ENCODE measurements at regions not wholly inside any gene's neighbourhood (a gene's known extent, or its start where the extent isn't known, plus 50 kb on each side); places are given as distances from the start of the nearest gene placed in this dataset.

GRCh38 chr6:21992178-21992967, 304.5 kb downstream of the PRL start:
- DNase-seq = no peak

DNA sequence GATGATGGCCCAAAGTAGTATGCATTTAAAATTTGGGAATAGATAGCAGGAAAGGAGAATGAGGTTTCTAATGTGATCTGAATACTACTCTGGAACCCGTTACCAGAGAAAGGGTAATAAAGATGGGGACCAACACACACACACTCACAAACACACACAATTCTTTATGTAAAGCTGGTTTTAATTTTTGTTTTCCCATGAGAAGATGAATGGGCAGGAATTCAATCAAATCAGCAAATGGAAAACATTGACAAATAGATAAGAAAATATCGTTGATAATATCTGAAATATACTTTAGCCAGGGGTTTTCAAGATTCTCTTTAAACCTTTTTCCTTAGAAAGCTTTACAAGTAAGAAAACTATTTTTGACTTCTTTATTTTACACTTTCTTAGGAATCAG, 303.0 kb downstream of the PRL start:
- no peak for DNase-seq

DNA sequence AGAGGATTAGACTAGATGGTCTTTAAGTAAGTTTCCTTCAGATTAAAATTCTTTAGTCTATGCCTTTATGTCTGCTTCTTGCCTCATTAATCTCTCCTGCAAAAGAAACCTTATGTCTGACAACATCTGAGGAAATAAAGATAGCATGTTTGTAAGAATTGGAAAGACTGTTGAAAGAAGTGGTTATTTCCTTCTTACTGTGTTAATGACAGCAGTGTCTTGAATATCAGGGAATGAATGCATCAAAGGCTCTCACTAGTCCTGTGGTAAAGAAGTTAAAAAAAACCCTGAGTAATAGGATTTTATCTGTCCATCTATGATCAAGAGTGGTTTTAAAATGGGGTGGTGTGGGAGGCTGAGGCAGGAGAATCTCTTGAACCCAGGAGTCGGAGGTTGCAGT, 302.0 kb downstream of the PRL start:
- no peak for DNase-seq

DNA sequence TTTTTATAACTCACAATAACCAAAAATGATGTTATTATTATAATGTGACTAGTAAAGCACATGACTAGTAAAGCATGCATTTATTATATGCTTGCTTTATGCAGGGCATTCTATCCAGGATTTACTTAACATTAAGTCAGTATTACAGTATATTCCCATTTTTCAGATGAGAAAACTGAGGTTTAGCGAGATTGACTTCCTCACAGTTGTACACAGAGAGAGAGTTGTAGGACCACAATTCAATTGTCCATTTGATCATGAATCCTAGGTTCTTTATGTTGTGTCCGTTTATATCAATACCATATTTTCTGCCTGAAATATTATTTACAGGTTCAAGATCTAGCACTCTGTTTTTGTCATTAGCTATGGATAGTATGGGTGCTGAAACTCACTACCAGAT, 301.5 kb downstream of the PRL start:
- no peak for DNase-seq

DNA sequence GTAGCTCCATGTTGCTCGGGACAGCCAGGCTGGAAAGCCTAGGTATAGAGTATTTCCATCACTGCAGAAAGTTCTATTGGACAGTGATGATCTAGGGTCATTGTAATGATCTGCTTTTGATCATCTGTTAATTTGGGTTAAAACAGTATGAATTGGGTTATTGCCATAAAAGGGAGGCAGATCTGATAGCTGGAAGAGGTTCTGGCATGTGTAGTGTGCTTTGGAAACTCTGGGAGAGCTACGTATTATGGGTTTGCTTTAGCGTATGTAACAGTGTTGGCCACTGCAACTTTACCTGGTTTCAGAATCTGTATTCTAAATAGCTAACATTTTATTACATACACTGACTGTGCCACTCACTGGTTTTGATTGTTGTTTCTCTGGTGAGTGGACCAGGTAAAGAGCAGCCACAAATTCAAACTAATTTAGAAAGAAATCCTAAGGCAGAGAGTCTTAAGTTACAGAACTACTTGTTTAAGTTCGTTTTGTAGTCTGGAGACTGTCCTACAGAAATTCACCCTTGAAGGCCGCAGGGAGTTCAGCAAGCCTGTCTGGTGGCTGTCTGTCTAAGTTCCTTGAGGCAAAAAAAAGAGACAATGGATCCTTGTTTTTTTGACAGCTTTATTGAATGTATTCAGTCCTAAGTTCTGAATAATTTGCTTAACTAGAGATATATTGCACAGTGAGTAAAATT, 300.3 kb downstream of the PRL start:
- DNase-seq = no peak

GRCh38 chr6:21997119-21998037, 299.5 kb downstream of the PRL start:
- DNase-seq = no peak

DNA sequence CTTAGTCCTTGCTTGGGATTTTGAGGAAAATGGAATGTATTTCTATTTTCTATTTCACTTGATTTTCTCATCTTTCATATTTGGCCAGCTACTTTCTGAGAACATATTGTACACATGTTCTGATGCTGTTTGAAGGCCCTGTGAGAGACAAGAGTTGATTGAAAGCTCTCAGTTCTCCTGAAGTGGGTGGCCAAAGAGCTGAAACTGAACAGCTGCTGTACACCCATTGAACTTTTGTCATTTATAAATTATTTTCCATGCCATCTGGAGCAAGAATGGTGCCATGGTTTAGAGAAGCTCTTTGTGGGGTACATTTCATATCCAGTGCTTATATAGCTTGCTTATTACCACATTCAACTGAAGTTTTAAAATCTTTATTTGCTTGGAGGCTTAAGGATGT, 298.3 kb downstream of the PRL start:
- DNase-seq = no peak

DNA sequence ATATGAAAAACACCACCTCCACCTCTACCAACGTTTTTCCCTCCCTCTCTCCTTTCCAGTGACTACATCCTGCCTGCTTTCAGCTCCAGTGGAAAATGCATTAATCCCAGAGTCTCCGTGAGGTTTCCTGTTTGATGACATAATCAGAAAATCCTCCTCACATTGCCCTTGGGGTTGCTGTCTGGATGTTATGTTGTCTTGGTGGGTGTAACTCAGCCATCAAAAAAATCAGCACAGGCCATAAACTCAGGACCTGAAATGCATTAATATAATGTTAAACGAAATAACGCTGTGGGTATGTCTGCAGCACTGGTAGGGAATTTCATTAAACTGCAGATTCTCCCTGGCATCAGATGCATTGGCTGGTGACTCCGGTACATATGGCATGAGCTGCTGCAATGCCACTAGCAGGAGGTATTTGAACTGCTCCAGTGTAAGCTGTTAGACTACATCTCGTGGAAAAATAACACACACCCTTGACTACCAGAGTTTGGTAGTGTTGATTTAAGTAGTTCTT, 297.8 kb downstream of the PRL start:
- DNase-seq = no peak

DNA sequence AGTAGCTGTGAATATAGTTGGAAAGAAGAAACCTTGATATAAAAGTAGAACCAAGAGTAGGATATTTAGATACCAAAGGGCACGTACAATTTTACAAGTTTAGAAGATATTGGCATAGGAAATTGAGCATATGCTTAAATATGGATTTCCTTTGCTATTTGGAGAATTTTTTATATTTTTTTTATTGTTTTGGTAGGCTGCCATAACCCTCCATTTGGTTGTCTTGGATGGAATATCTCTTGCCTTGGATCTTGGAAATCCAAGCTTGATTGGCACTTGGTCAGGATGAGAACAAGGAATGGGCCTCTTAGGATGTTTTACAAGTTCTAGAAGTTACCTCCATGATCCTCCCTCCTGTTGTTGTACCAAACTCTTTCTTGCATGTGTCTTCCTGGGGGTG, 297.1 kb downstream of the PRL start:
- no peak for DNase-seq

- no peak for DNase-seq
Observed at GRCh38 chr6:22001396-22002027, 295.3 kb downstream of the PRL start.

DNA sequence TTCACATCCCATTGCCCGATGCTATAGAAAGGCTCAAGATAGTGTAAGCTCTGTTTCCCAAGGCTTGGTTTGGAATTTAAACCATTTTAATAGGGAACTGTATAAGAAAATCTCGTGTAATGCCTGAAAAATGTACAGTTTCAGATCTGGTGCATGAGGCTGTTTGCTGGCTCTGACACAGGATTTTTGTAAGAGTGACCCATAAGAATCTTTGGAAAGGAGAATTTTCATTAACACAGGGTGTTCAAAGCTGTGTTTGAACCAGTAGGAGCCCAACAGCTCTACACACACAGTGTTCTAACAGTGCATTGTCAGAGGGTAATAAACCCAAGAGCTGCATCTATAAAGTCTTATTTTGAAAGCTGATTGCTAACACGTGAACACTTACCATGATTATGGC, 293.5 kb downstream of the PRL start:
- DNase-seq = no peak

GRCh38 chr6:22006795-22007194, 290.0 kb downstream of the PRL start:
- DNase-seq = no peak

DNA sequence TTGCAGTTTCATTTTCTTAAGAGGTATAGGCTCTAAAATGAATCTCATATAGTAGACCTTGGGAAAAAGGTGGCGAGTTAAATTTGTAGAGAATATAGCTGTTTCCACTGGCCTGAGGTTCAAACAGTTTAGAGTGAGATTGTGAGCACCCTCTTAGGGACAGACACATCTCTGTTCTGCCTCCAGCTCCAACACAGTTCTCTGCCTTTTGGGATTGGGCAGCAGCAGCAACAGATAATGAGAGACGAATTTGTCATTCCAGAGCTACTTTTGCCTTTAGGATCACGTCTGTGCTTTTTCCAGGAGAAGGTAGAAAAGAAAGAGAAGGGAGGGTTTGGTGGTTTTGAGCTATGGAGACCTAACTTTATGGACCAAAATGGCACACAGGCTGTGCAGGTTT, 289.4 kb downstream of the PRL start:
- no peak for DNase-seq

DNA sequence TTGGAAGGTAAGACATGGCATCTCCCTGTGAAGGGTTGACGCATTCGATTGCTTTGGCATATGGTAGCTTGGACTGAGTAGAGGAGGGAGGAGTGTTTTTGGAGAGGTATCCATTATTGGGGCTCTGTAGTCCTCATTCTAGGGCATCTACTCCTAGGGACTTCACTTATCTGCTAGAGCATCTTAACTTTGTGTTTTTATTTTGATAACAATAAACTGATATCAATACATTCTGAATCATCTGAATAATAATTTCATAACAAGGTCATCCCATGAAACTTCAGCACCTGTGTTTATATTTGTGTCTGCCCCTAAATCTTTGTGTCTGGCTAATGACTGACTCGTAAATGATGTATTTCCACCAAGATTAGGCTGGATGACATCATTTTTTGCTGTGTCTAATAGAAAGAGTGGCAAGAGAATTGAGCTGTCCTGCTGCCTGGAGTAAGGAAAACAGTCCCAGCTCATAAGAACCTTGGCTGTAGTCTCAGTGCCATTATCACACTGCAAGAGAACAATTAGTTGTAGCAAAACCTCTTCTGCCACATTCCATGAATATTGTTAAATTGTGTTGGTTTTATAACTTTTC, 288.5 kb downstream of the PRL start:
- DNase-seq = no peak

GRCh38 chr6:22010102-22010501, 286.7 kb downstream of the PRL start:
- no peak for DNase-seq

- no peak for DNase-seq
Observed at GRCh38 chr6:22015216-22015615, 281.6 kb downstream of the PRL start.

DNA sequence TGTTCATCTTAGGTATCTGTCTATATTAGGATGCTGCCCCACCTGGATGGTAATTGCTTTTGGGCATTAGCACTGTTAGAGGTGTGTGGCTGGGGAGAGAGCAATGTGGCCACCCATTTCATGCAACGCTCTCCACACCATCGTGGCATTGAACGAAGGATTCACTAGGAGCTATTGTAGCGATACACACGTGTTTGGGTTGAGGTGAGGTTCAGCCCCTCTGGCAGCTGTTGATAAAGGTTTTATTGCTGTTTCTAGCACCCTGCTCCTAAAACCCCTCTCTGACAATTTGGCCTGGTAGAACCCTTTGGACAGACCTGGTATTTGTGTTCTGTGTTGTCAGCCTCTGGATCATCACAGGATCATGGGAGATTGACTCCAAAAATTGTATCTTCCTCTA, 280.9 kb downstream of the PRL start:
- no peak for DNase-seq

GRCh38 chr6:22017272-22017671, 279.6 kb downstream of the PRL start:
- DNase-seq = peak in 1 of 2 donors; percentile 75

DNA sequence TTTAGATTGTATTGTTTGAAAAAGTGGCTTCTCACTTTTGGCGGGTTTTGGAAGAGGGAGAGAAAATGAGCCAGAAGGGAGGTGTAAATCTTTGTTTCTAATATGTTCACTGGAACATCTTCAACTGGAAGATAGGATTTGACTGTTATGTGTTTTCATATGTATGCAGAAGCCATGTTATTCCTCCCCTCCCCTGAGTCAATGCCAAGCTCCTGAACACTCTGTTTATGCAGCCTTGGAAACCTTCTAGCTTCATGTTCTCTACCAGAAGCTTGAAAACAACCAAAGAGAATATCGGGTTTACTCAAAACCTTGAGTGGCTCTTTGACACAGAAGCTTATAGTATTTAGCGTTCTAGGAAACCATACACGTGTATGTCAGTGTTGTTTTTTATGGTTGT, 279.1 kb downstream of the PRL start:
- DNase-seq = no peak

- DNase-seq = no peak
Observed at GRCh38 chr6:22019857-22020256, 277.0 kb downstream of the PRL start.

GRCh38 chr6:22020299-22021003, 276.4 kb downstream of the PRL start:
- no peak for DNase-seq
